ENCODE measurements at regions not wholly inside any gene's neighbourhood (a gene's known extent, or its start where the extent isn't known, plus 50 kb on each side); places are given as distances from the start of the nearest gene placed in this dataset.
A peak's percentile ranks its signal among the peaks of the same experiment; 100 is the strongest.

GRCh38 chr12:4041187-4041885 lies 168.1 kb upstream of the PARP11 start:
- no peak overlapping the region for H3K4me3 ChIP-seq (ENCODE audit: low read length)
- no peak for ATAC-seq (ENCODE audit: poor library complexity)
- H3K27me3 ChIP-seq (ENCODE audit: control insufficient read depth in 1 of 2, insufficient read depth in 2 of 2, low read length in 2 of 2) = no peaks in the 10 kb centered on the region
- Mint-ChIP-seq H3K9me3 (no peaks in the 10 kb centered on the region), H3K4me3 (no peak overlapping the region), H3K27ac (no peak overlapping the region), H3K27me3 (no peaks in the 10 kb centered on the region), H3K4me1 (ENCODE audit: low read depth) (peaks cover 4% of the 10 kb centered on the region), H3K36me3 (ENCODE audit: low read depth) (no peaks in the 10 kb centered on the region)
- no peak for DNase-seq
- no peak overlapping the region for H3K27ac ChIP-seq (ENCODE audit: low read depth in 1 of 2, low read length in 2 of 2)
- ChIA-PET CTCF (no interaction called here), POLR2A (no interaction called here)
- H3K4me1 ChIP-seq (ENCODE audit: insufficient read depth, low read length) = no peaks in the 10 kb centered on the region
- no peaks in the 10 kb centered on the region for H3K36me3 ChIP-seq (ENCODE audit: insufficient read depth, low read length)
- intact Hi-C loops (cut with DNase I, micrococcal nuclease) = no loop called here
- TF ChIP-seq, protein P1, sequence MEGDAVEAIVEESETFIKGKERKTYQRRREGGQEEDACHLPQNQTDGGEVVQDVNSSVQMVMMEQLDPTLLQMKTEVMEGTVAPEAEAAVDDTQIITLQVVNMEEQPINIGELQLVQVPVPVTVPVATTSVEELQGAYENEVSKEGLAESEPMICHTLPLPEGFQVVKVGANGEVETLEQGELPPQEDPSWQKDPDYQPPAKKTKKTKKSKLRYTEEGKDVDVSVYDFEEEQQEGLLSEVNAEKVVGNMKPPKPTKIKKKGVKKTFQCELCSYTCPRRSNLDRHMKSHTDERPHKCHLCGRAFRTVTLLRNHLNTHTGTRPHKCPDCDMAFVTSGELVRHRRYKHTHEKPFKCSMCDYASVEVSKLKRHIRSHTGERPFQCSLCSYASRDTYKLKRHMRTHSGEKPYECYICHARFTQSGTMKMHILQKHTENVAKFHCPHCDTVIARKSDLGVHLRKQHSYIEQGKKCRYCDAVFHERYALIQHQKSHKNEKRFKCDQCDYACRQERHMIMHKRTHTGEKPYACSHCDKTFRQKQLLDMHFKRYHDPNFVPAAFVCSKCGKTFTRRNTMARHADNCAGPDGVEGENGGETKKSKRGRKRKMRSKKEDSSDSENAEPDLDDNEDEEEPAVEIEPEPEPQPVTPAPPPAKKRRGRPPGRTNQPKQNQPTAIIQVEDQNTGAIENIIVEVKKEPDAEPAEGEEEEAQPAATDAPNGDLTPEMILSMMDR (IDR thresholded peaks at IDR 0.05) = no peak
- no peaks in the 10 kb centered on the region for H3K9me3 ChIP-seq (ENCODE audit: control insufficient read depth in 1 of 2, insufficient read depth in 1 of 2, low read length in 2 of 2)

DNA sequence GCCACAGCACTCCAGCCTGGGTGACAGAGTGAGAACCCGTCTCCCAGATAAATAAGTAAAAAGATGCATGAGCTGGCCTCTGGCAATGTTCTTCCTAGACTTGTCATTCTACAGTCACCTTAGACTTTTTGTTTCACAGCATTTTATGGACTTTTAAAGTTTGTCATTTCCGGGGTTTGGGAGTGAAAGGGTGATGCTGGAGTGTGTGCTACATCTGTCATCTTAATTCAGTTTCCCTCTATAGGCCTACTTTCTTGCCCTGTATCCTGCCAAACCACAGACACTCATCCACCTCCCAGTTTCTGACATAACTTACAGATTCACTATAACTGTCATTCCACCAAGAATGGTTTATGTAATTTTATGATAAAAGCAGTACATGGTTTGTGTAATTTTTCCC lies 166.7 kb upstream of the PARP11 start:
- H3K27ac Mint-ChIP-seq = no peak overlapping the region
- H3K4me3 Mint-ChIP-seq = no peak overlapping the region
- peaks cover 4% of the 10 kb centered on the region for H3K4me1 Mint-ChIP-seq (ENCODE audit: low read depth)
- ChIA-PET CTCF (interaction anchor here (0.9 kb wide), 1 partner anchor 237 kb away, joined by 3 read pairs; no protein-coding TSS in a partner anchor), POLR2A (interaction anchor here (0.5 to 2.6 kb wide), 2 partner anchors 9 to 154 kb away, joined by 3 to 12 read pairs; no protein-coding TSS in a partner anchor)
- no peaks in the 10 kb centered on the region for H3K9me3 ChIP-seq (ENCODE audit: control insufficient read depth in 1 of 2, insufficient read depth in 1 of 2, low read length in 2 of 2)
- intact Hi-C loops (cut with DNase I, micrococcal nuclease) = no loop called here
- H3K36me3 ChIP-seq (ENCODE audit: insufficient read depth, low read length) = no peaks in the 10 kb centered on the region
- H3K36me3 Mint-ChIP-seq (ENCODE audit: low read depth) = no peaks in the 10 kb centered on the region
- H3K27me3 Mint-ChIP-seq = no peaks in the 10 kb centered on the region
- DNase-seq (no peak), ATAC-seq (ENCODE audit: poor library complexity) (no peak)
- TF ChIP-seq, protein P1 (IDR thresholded peaks at IDR 0.05) = no peak
- no peaks in the 10 kb centered on the region for H3K27me3 ChIP-seq (ENCODE audit: control insufficient read depth in 1 of 2, insufficient read depth in 2 of 2, low read length in 2 of 2)
- no peaks in the 10 kb centered on the region for H3K9me3 Mint-ChIP-seq
- no peak overlapping the region for H3K27ac ChIP-seq (ENCODE audit: low read depth in 1 of 2, low read length in 2 of 2)
- no peak overlapping the region for H3K4me3 ChIP-seq (ENCODE audit: low read length)
- H3K4me1 ChIP-seq (ENCODE audit: insufficient read depth, low read length) = no peaks in the 10 kb centered on the region

GRCh38 chr12:4037747-4038312 lies 164.6 kb upstream of the PARP11 start:
- POLR2A ChIA-PET = interaction anchor here (1.2 to 2.6 kb wide), 7 partner anchors 8 to 239 kb away, joined by 3 to 15 read pairs (median 5); no protein-coding TSS in a partner anchor
- no peaks in the 10 kb centered on the region for H3K9me3 Mint-ChIP-seq
- H3K27me3 Mint-ChIP-seq = no peaks in the 10 kb centered on the region
- TF ChIP-seq, protein P1 (IDR thresholded peaks at IDR 0.05) = peak; percentile 73
- no peaks in the 10 kb centered on the region for H3K27me3 ChIP-seq (ENCODE audit: control insufficient read depth in 1 of 2, insufficient read depth in 2 of 2, low read length in 2 of 2)
- H3K4me3 ChIP-seq (ENCODE audit: low read length) = no peak overlapping the region
- H3K36me3 ChIP-seq (ENCODE audit: insufficient read depth, low read length) = no peaks in the 10 kb centered on the region
- ATAC-seq (ENCODE audit: poor library complexity) (no peak), DNase-seq (peak in 5 of 14 experiments; percentile 18 to 61 (median 44))
- H3K4me1 Mint-ChIP-seq (ENCODE audit: low read depth) = peaks cover 4% of the 10 kb centered on the region
- no peak overlapping the region for H3K27ac ChIP-seq (ENCODE audit: low read depth in 1 of 2, low read length in 2 of 2)
- H3K27ac Mint-ChIP-seq = no peak overlapping the region
- intact Hi-C loops (cut with DNase I, micrococcal nuclease) = loop anchor here (1.0 to 2.0 kb wide), 3 partner anchors 75 to 153 kb away; no protein-coding TSS in a partner anchor
- no peak overlapping the region for H3K4me3 Mint-ChIP-seq
- H3K4me1 ChIP-seq (ENCODE audit: insufficient read depth, low read length) = no peaks in the 10 kb centered on the region
- H3K36me3 Mint-ChIP-seq (ENCODE audit: low read depth) = no peaks in the 10 kb centered on the region
- no peaks in the 10 kb centered on the region for H3K9me3 ChIP-seq (ENCODE audit: control insufficient read depth in 1 of 2, insufficient read depth in 1 of 2, low read length in 2 of 2)
- CTCF ChIA-PET = interaction anchor here (0.6 to 2.6 kb wide), 8 partner anchors 39 to 240 kb away, joined by 3 to 19 read pairs (median 4); no protein-coding TSS in a partner anchor
